Keratinocyte (primary cell): ENCODE measurements at regions not wholly inside any gene's neighbourhood (a gene's known extent, or its start where the extent isn't known, plus 50 kb on each side); places are given as distances from the start of the nearest gene placed in this dataset.

ENCODE experiments used
- DNase-seq: peaks from one replicate; pipeline ENCODE4 v3.0.0-alpha.2; 2011; ENCODE audit warnings: low read depth, missing footprints, low spot score
- FAIRE-seq: peaks from 2 replicates; lab custom pipeline; 2011; peaks lifted over from hg19 to GRCh38; lab: Jason Lieb, UNC
- H2AFZ ChIP-seq: 2 replicates; pipeline ENCODE4 v1.6.0; 2012; ENCODE audit warnings: low read length, control low read depth, inconsistent platforms; ENCODE audit not compliant: control insufficient read depth
- H3K27ac ChIP-seq: 2 replicates; pipeline ENCODE4 v1.5.1; 2011; ENCODE audit warnings: low read length; ENCODE audit not compliant: control insufficient read depth, insufficient read depth
- H3K27me3 ChIP-seq: 3 replicates; pipeline ENCODE4 v1.6.0; 2011; ENCODE audit warnings: low read length; ENCODE audit not compliant: control insufficient read depth, insufficient read depth; ENCODE audit errors: extremely low read depth
- H3K36me3 ChIP-seq, 2 experiments: 2 replicates in 1 of 2; 3 replicates in 1 of 2; pipeline ENCODE4 v1.5.1; 2011; ENCODE audit warnings: low read length in 2 of 2, mild to moderate bottlenecking in 1 of 2; ENCODE audit not compliant: control insufficient read depth in 2 of 2, insufficient read depth in 2 of 2; ENCODE audit errors: extremely low read depth in 1 of 2
- H3K4me1 ChIP-seq: 3 replicates; pipeline ENCODE4 v1.5.1; 2011; ENCODE audit warnings: low read length; ENCODE audit not compliant: control insufficient read depth, insufficient read depth; ENCODE audit errors: extremely low read depth
- H3K4me2 ChIP-seq: 3 replicates; pipeline ENCODE4 v1.6.0; 2011; ENCODE audit warnings: low read depth, low read length; ENCODE audit not compliant: control insufficient read depth, insufficient read depth; ENCODE audit errors: extremely low read depth
- H3K4me3 ChIP-seq, 3 experiments: fragments of 200-600 bp in 1 of 3; sonication (generic) in 1 of 3; 2 replicates in 2 of 3; 3 replicates in 1 of 3; pipeline ENCODE4 v1.5.1; 2011 to 2016; ENCODE audit warnings: low read length in 3 of 3, mild to moderate bottlenecking in 3 of 3, control low read depth in 2 of 3, inconsistent platforms in 1 of 3, low read depth in 1 of 3, mixed read lengths in 1 of 3, mixed run types in 1 of 3, moderate library complexity in 1 of 3; ENCODE audit not compliant: control insufficient read depth in 2 of 3, insufficient read depth in 2 of 3; ENCODE audit errors: extremely low read depth in 1 of 3
- H3K79me2 ChIP-seq: 2 replicates; pipeline ENCODE4 v1.6.0; 2012; ENCODE audit warnings: low read length; ENCODE audit not compliant: control insufficient read depth, insufficient read depth
- H3K9ac ChIP-seq: 3 replicates; pipeline ENCODE4 v1.6.0; 2011; ENCODE audit warnings: low read length; ENCODE audit not compliant: control insufficient read depth, insufficient read depth; ENCODE audit errors: extremely low read depth
- H3K9me1 ChIP-seq: 3 replicates; pipeline ENCODE4 v1.6.0; 2011; ENCODE audit warnings: low read length; ENCODE audit not compliant: control insufficient read depth, insufficient read depth; ENCODE audit errors: extremely low read depth
- H3K9me3 ChIP-seq: 2 replicates; pipeline ENCODE4 v1.5.1; 2012; ENCODE audit warnings: low read depth, low read length; ENCODE audit not compliant: control insufficient read depth
- H4K20me1 ChIP-seq: 3 replicates; pipeline ENCODE4 v1.6.0; 2011; ENCODE audit warnings: low read length; ENCODE audit not compliant: control insufficient read depth, insufficient read depth; ENCODE audit errors: extremely low read depth
- EZH2 ChIP-seq: IDR thresholded peaks from one replicate; pipeline ENCODE4 v1.6.1; 2012; ENCODE audit warnings: inconsistent platforms, mild to moderate bottlenecking, low read length, moderate library complexity
- dilution Hi-C: fragments of 300-500 bp; cut with MboI; formaldehyde crosslinking; loops from one replicate; pipeline ENCODE4 v1.7.0; 2020; ENCODE audit warnings: low sequenced_read_pairs; ENCODE audit not compliant: extremely low pct_ligation_motif_present
- TF ChIP-seq, protein P1 (sequence below), 3 experiments: IDR thresholded peaks in 1 of 3; conservative IDR thresholded peaks in 1 of 3; optimal IDR thresholded peaks in 1 of 3; 2 replicates in 2 of 3; 3 replicates in 1 of 3; pipeline versions ENCODE3 to v1.5.1; 2011; ENCODE audit warnings: low read length in 3 of 3, mild to moderate bottlenecking in 3 of 3, moderate library complexity in 2 of 3, control low read depth in 1 of 3, inconsistent platforms in 1 of 3; ENCODE audit not compliant: insufficient read depth in 2 of 3; ENCODE audit errors: extremely low read depth in 1 of 3

DNA sequence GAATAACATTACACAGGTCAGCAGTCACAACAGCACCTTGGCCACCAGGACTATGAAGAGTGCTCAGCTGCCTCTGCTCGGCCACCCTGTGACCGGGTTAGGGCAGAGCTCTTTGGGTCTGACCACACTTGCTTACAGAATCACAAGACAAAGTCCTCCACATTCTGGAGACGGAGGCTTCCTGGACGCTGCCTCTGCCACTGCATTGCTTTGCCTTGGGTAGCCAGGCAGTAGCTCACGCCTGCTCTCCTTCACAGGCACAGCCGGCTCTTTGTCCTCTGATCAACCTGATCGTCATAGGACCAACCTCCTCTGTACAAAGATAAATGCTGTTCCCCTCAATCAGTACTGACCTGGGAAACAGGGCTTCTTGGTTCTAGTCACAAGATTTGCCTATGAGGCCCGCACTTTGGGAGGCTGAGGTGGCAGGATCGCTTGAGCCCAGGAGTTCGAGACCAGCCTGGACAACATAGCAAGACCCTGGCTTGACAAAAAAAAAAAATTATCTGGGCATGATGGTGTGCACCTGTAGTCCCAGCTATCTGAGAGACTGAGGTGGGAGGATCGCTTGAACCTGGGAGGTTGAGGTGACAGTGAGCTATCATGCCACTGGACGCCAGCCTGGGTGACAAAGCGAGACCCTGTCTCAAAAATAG is 128.4 kb upstream of the IER5L start:
- TF ChIP-seq, protein P1, sequence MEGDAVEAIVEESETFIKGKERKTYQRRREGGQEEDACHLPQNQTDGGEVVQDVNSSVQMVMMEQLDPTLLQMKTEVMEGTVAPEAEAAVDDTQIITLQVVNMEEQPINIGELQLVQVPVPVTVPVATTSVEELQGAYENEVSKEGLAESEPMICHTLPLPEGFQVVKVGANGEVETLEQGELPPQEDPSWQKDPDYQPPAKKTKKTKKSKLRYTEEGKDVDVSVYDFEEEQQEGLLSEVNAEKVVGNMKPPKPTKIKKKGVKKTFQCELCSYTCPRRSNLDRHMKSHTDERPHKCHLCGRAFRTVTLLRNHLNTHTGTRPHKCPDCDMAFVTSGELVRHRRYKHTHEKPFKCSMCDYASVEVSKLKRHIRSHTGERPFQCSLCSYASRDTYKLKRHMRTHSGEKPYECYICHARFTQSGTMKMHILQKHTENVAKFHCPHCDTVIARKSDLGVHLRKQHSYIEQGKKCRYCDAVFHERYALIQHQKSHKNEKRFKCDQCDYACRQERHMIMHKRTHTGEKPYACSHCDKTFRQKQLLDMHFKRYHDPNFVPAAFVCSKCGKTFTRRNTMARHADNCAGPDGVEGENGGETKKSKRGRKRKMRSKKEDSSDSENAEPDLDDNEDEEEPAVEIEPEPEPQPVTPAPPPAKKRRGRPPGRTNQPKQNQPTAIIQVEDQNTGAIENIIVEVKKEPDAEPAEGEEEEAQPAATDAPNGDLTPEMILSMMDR (optimal IDR thresholded peaks at IDR 0.05 in 1 of 3, IDR thresholded peaks at IDR 0.05 in 1 of 3, conservative IDR thresholded peaks at IDR 0.05 in 1 of 3; ENCODE audit: extremely low read depth in 1 of 3, insufficient read depth in 2 of 3, low read length in 3 of 3), result no peak
- no peak for TF ChIP-seq EZH2
- no peak overlapping the region for H3K27ac ChIP-seq
- no peak overlapping the region for H2AFZ ChIP-seq

DNA sequence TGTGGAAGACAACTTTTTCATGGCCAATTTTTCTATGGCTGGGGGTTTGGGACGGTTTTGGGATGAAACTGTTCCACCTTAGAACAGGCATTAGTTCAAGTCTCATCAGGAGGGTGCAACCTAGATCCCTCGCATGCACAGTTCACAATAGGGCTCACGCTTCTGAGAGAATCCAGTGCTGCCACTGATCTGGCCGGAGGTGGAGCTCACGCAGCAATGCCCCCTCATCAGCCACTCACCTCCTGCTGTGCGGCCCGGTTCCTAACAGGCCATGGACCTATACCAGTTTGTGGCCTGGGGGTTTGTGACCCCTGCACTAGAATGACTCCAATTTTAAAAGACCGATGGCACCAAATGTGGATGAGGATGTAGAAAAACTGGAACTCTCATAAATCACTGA is 127.2 kb upstream of the IER5L start:
- FAIRE-seq (no peak), DNase-seq (no peak)
- Histone ChIP-seq H3K4me2 (no peak overlapping the region), H4K20me1 (no peaks in the 10 kb centered on the region), H3K9me1 (no peaks in the 10 kb centered on the region), H3K79me2 (no peaks in the 10 kb centered on the region), H2AFZ (no peak overlapping the region), H3K27me3 (no peaks in the 10 kb centered on the region), H3K9ac (no peak overlapping the region), H3K36me3 (no peaks in the 10 kb centered on the region), H3K4me1 (no peaks in the 10 kb centered on the region), H3K9me3 (no peaks in the 10 kb centered on the region), H3K27ac (no peak overlapping the region), H3K4me3 (no peak overlapping the region)
- TF ChIP-seq EZH2, result no peak
- TF ChIP-seq, protein P1 (optimal IDR thresholded peaks at IDR 0.05 in 1 of 3, IDR thresholded peaks at IDR 0.05 in 1 of 3, conservative IDR thresholded peaks at IDR 0.05 in 1 of 3; ENCODE audit: extremely low read depth in 1 of 3, insufficient read depth in 2 of 3, low read length in 3 of 3), result no peak
- dilution Hi-C loops, result no loop called here

More for the DNA sequence above, 128.4 kb upstream of the IER5L start:
- no peak overlapping the region for H3K9ac ChIP-seq
- no peaks in the 10 kb centered on the region for H3K79me2 ChIP-seq
- no peaks in the 10 kb centered on the region for H3K36me3 ChIP-seq
- no peaks in the 10 kb centered on the region for H3K4me1 ChIP-seq
- no peaks in the 10 kb centered on the region for H4K20me1 ChIP-seq
- no peaks in the 10 kb centered on the region for H3K9me1 ChIP-seq
- dilution Hi-C loops, result no loop called here
- no peaks in the 10 kb centered on the region for H3K27me3 ChIP-seq
- H3K9me3 ChIP-seq, result no peaks in the 10 kb centered on the region
- FAIRE-seq (no peak), DNase-seq (no peak)
- H3K4me3 ChIP-seq, result no peak overlapping the region
- no peak overlapping the region for H3K4me2 ChIP-seq
